Dermis blood vessel endothelial cell (primary cell): ENCODE measurements at regions not wholly inside any gene's neighbourhood (a gene's known extent, or its start where the extent isn't known, plus 50 kb on each side); places are given as distances from the start of the nearest gene placed in this dataset.
"Not testable (repeated sequence)": the region's sequence is repeated elsewhere in the genome, so short reads cannot be mapped to it uniquely, and the experiment has no call there.

Experiments used
- DNase-seq: peaks from one replicate; pipeline ENCODE4 v3.0.0; 2010

GRCh38 chr13:103908274-103908673 lies 842.1 kb upstream of the SLC10A2 start:
- no peak for DNase-seq

GRCh38 chr13:103903790-103904189 lies 837.6 kb upstream of the SLC10A2 start:
- DNase-seq, result no peak

GRCh38 chr13:103898481-103898880 lies 832.3 kb upstream of the SLC10A2 start:
- DNase-seq, result no peak

- no peak for DNase-seq
Observed at GRCh38 chr13:103895835-103896531, 829.8 kb upstream of the SLC10A2 start.

- DNase-seq, result no peak
Observed at GRCh38 chr13:103894626-103895025, 828.4 kb upstream of the SLC10A2 start.

GRCh38 chr13:103884101-103884723 lies 818.0 kb upstream of the SLC10A2 start:
- no peak for DNase-seq

- peak; percentile 35 for DNase-seq
Observed at GRCh38 chr13:103883698-103884097, 817.5 kb upstream of the SLC10A2 start.

GRCh38 chr13:103883164-103883563 lies 816.9 kb upstream of the SLC10A2 start:
- peak; percentile 96 for DNase-seq

GRCh38 chr13:103880146-103880545 lies 813.9 kb upstream of the SLC10A2 start:
- DNase-seq, result not testable (repeated sequence)

GRCh38 chr13:103878891-103879605 lies 812.8 kb upstream of the SLC10A2 start:
- DNase-seq, result no peak

- DNase-seq, result no peak
Observed at GRCh38 chr13:103876571-103876970, 810.4 kb upstream of the SLC10A2 start.

- no peak for DNase-seq
Observed at GRCh38 chr13:103873725-103874124, 807.5 kb upstream of the SLC10A2 start.

GRCh38 chr13:103866048-103866447 lies 799.8 kb upstream of the SLC10A2 start:
- no peak for DNase-seq

- DNase-seq, result no peak
Observed at GRCh38 chr13:103862525-103862924, 796.3 kb upstream of the SLC10A2 start.

- DNase-seq, result no peak
Observed at GRCh38 chr13:103859952-103860351, 793.7 kb upstream of the SLC10A2 start.

GRCh38 chr13:103852036-103852435 lies 785.8 kb upstream of the SLC10A2 start:
- DNase-seq, result no peak

- DNase-seq, result no peak
Observed at GRCh38 chr13:103844471-103844870, 778.3 kb upstream of the SLC10A2 start.

- DNase-seq, result no peak
Observed at GRCh38 chr13:103839460-103839859, 773.2 kb upstream of the SLC10A2 start.

- no peak for DNase-seq
Observed at GRCh38 chr13:103835052-103835451, 768.8 kb upstream of the SLC10A2 start.

- no peak for DNase-seq
Observed at GRCh38 chr13:103833294-103833852, 767.2 kb upstream of the SLC10A2 start.

- no peak for DNase-seq
Observed at GRCh38 chr13:103815619-103816018, 749.4 kb upstream of the SLC10A2 start.

- DNase-seq, result no peak
Observed at GRCh38 chr13:103812971-103813370, 746.8 kb upstream of the SLC10A2 start.

- DNase-seq, result no peak
Observed at GRCh38 chr13:103812558-103812957, 746.3 kb upstream of the SLC10A2 start.

- no peak for DNase-seq
Observed at GRCh38 chr13:103810026-103810425, 743.8 kb upstream of the SLC10A2 start.
